ENCODE measurements at regions not wholly inside any gene's neighbourhood (a gene's known extent, or its start where the extent isn't known, plus 50 kb on each side); places are given as distances from the start of the nearest gene placed in this dataset.
"Not testable (repeated sequence)": the region's sequence is repeated elsewhere in the genome, so short reads cannot be mapped to it uniquely, and the experiment has no call there.

- H2AFZ ChIP-seq (ENCODE audit: low read depth, low read length) = no peak overlapping the region
- no peak overlapping the region for H3K27ac ChIP-seq (ENCODE audit: low read length)
- no peaks in the 10 kb centered on the region for H3K79me2 ChIP-seq (ENCODE audit: low read length)
- H4K20me1 ChIP-seq (ENCODE audit: insufficient read depth, low read length) = no peaks in the 10 kb centered on the region
- H3K4me3 ChIP-seq (ENCODE audit: low read length) = no peak overlapping the region
- H3K9ac ChIP-seq (ENCODE audit: low read length) = no peak overlapping the region
- H3K4me1 ChIP-seq (ENCODE audit: low read length) = peaks cover 4% of the 10 kb centered on the region; the same call in 1 of the 2 replicates
- no peak overlapping the region for H3K4me2 ChIP-seq (ENCODE audit: low read length)
- no peaks in the 10 kb centered on the region for H3K36me3 ChIP-seq (replicated peaks; ENCODE audit: low read depth, low read length)
- no peak for TF ChIP-seq CTCF (IDR thresholded peaks at IDR 0.05; ENCODE audit: low read depth, low read length)
- TF ChIP-seq EZH2phosphoT487 (IDR thresholded peaks at IDR 0.05; ENCODE audit: low read depth) = no peak
- H3K9me3 ChIP-seq (ENCODE audit: insufficient read depth, low read length) = no peaks in the 10 kb centered on the region
- H3K27me3 ChIP-seq (ENCODE audit: low read depth, low read length) = no peaks in the 10 kb centered on the region
Measured at GRCh38 chr16:87150681-87151280, 166.4 kb downstream of the C16orf95 start.

- H3K4me1 ChIP-seq (ENCODE audit: low read length) = peaks cover 4% of the 10 kb centered on the region; the same call in 1 of the 2 replicates
- no peaks in the 10 kb centered on the region for H3K79me2 ChIP-seq (ENCODE audit: low read length)
- H3K9me3 ChIP-seq (ENCODE audit: insufficient read depth, low read length) = no peaks in the 10 kb centered on the region
- no peaks in the 10 kb centered on the region for H3K27me3 ChIP-seq (ENCODE audit: low read depth, low read length)
- no peak for TF ChIP-seq CTCF (IDR thresholded peaks at IDR 0.05; ENCODE audit: low read depth, low read length)
- no peak for TF ChIP-seq EZH2phosphoT487 (IDR thresholded peaks at IDR 0.05; ENCODE audit: low read depth)
- H3K9ac ChIP-seq (ENCODE audit: low read length) = no peak overlapping the region
- H3K36me3 ChIP-seq (replicated peaks; ENCODE audit: low read depth, low read length) = no peaks in the 10 kb centered on the region
- H2AFZ ChIP-seq (ENCODE audit: low read depth, low read length) = no peak overlapping the region
- no peak overlapping the region for H3K27ac ChIP-seq (ENCODE audit: low read length)
- H4K20me1 ChIP-seq (ENCODE audit: insufficient read depth, low read length) = no peaks in the 10 kb centered on the region
- no peak overlapping the region for H3K4me2 ChIP-seq (ENCODE audit: low read length)
- no peak overlapping the region for H3K4me3 ChIP-seq (ENCODE audit: low read length)
Measured at GRCh38 chr16:87152221-87152755, 164.9 kb downstream of the C16orf95 start.

- Histone ChIP-seq H3K4me1 (ENCODE audit: low read length) (peaks cover 4% of the 10 kb centered on the region; the same call in 1 of the 2 replicates), H3K27ac (ENCODE audit: low read length) (no peak overlapping the region), H4K20me1 (ENCODE audit: insufficient read depth, low read length) (no peaks in the 10 kb centered on the region), H3K79me2 (ENCODE audit: low read length) (no peaks in the 10 kb centered on the region), H3K9me3 (ENCODE audit: insufficient read depth, low read length) (no peaks in the 10 kb centered on the region), H3K4me2 (ENCODE audit: low read length) (no peak overlapping the region), H3K4me3 (ENCODE audit: low read length) (no peak overlapping the region), H2AFZ (ENCODE audit: low read depth, low read length) (no peak overlapping the region), H3K27me3 (ENCODE audit: low read depth, low read length) (no peaks in the 10 kb centered on the region), H3K9ac (ENCODE audit: low read length) (no peak overlapping the region), H3K36me3 (replicated peaks; ENCODE audit: low read depth, low read length) (no peaks in the 10 kb centered on the region)
- TF ChIP-seq EZH2phosphoT487 (IDR thresholded peaks at IDR 0.05; ENCODE audit: low read depth) = no peak
- no peak for TF ChIP-seq CTCF (IDR thresholded peaks at IDR 0.05; ENCODE audit: low read depth, low read length)
Measured at GRCh38 chr16:87153326-87153725, 163.9 kb downstream of the C16orf95 start.

DNA sequence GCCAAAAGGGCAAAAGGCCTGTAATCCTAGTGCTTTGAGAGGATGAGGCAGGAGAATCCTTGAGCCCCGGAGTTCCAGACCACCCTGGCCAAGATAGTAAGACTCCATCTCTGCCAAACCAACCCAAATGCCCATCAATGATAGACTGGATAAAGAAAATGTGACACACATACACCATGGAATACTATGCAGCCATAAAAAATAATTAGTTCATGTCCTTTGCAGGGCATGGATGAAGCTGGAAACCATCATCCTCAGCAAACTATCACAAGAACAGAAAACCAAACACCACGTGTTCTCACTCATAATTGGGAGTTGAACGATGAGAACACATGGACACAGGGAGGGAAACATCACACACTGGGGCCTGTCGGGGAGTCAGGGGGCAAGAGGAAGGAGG lies 161.9 kb downstream of the C16orf95 start:
- not testable (repeated sequence) for H4K20me1 ChIP-seq (ENCODE audit: insufficient read depth, low read length); H3K4me3 ChIP-seq (ENCODE audit: low read length); H3K4me1 ChIP-seq (ENCODE audit: low read length); H3K27ac ChIP-seq (ENCODE audit: low read length); H3K27me3 ChIP-seq (ENCODE audit: low read depth, low read length); H3K79me2 ChIP-seq (ENCODE audit: low read length); H3K9ac ChIP-seq (ENCODE audit: low read length); H3K36me3 ChIP-seq (replicated peaks; ENCODE audit: low read depth, low read length); H3K4me2 ChIP-seq (ENCODE audit: low read length); H3K9me3 ChIP-seq (ENCODE audit: insufficient read depth, low read length); H2AFZ ChIP-seq (ENCODE audit: low read depth, low read length)
